ENCODE measurements at regions not wholly inside any gene's neighbourhood (a gene's known extent, or its start where the extent isn't known, plus 50 kb on each side); places are given as distances from the start of the nearest gene placed in this dataset.

GRCh38 chr7:149607683-149608082, 110.1 kb upstream of the ZNF746 start:
- TF ChIP-seq CTCF (IDR thresholded peaks at IDR 0.05; ENCODE audit: low read depth, low read length, missing input control) (no peak), TAF1 (conservative IDR thresholded peaks at IDR 0.05) (no peak), HNF4G (IDR thresholded peaks at IDR 0.05) (no peak), REST (IDR thresholded peaks at IDR 0.05) (no peak), FOXA1 (IDR thresholded peaks at IDR 0.05) (no peak), JUND (IDR thresholded peaks at IDR 0.05) (no peak), HNF4A (conservative IDR thresholded peaks at IDR 0.05) (no peak)
